Activated CD4-positive, alpha-beta T cell treated with anti-CD3 and anti-CD28 coated beads for 48 hours (primary cell): ENCODE measurements at regions not wholly inside any gene's neighbourhood (a gene's known extent, or its start where the extent isn't known, plus 50 kb on each side); places are given as distances from the start of the nearest gene placed in this dataset.

Experiments used
- DNase-seq: peaks from one replicate; pipeline ENCODE4 v3.0.0-alpha.2; 2020

DNA sequence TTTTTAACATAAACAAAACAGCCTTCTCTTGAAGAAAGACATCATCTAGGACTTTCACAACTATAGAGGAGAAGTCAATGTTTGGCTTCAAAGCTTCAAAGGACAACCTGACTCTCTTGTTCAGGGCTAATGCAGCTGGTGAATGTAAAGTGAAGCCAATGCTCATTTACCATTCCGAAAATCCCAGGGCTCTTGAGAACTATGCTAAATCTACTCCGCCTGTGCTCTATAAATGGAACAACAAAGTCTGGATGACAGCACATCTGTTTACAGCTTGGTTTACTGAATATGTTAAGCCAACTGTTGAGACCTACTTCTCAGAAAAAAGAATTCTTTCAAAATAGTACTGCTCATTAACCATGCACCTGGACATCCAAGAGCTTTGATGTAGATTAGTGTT lies 259.8 kb upstream of the NR5A2 start:
- DNase-seq: no peak

- DNase-seq: no peak
Observed at GRCh38 chr1:199774433-199775089, 252.9 kb upstream of the NR5A2 start.

- DNase-seq: no peak
Observed at GRCh38 chr1:199776768-199777497, 250.6 kb upstream of the NR5A2 start.

- no peak for DNase-seq
Observed at GRCh38 chr1:199778324-199778955, 249.1 kb upstream of the NR5A2 start.

DNA sequence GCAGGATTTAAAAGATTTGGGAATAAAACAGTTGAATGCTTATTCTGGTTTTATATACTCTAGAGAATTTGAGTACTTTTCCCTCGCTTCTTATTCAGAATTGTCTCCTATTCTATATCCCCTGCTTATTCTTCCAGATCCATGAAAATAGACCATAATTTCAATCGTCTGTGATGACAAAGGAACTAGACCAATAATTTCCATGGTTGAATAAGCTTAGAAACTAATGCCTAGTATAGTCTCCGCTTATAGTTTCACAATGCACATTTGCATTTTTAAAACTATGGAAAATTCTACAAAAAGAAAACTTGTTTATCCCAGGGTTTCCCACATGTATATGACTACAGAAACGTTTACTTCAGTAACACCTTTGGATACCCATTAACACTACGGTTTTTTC lies 247.4 kb upstream of the NR5A2 start:
- no peak for DNase-seq

GRCh38 chr1:199780948-199781670 lies 246.4 kb upstream of the NR5A2 start:
- DNase-seq: no peak

DNA sequence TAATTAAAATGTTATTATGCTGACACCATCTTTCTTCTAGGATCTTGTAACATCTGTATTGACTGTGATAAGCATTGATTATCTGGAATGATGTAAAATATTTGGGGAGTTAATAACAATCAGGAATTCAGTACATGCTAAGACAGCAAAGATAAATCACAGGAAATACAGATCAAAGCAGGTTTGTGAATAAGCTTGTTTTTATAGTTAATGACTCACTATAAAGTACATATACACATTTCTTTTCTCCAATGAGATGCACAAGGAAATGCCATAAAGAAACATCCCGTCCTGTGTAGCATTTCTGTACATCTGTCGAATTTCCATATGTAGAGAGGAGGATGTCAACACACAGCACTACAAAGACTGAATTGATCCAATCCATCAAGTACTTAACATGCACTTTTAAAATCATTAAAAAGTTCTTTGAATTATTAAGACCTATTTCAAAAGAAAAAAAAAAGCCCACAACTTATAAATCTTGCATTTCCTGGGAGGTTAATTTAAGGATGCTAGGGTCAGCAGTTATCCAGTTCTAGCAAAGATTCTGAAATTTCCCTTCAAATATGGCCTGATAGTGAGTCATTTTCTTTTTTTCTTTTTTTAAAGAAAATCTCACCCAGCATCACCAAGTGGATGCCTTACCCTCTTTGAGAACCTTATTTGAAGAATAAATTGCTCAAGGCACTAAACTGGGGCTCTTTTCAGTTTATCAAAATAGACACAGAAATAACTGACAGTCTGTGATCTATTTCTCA lies 243.2 kb upstream of the NR5A2 start:
- DNase-seq: no peak

DNA sequence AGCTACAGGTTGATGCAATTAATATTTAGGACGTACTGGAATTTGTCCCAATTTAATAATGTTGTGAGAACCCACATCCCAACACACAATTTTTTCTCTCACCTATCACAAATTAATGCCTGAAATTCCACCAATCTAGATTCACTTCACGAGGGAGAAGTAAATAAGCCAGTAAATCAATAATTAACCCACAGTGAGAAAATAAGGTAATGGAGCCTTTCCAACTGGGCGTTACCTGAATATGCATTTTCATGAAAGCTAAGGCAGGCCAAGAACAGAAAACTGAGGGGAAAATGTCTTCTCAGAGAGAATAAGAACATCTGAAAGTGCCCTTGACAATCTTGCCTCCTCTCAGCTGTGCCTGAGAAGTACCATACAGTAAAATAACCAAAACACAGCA lies 240.8 kb upstream of the NR5A2 start:
- no peak for DNase-seq

GRCh38 chr1:199789141-199789540 lies 238.4 kb upstream of the NR5A2 start:
- no peak for DNase-seq

- no peak for DNase-seq
Observed at GRCh38 chr1:199791495-199791894, 236.0 kb upstream of the NR5A2 start.

DNA sequence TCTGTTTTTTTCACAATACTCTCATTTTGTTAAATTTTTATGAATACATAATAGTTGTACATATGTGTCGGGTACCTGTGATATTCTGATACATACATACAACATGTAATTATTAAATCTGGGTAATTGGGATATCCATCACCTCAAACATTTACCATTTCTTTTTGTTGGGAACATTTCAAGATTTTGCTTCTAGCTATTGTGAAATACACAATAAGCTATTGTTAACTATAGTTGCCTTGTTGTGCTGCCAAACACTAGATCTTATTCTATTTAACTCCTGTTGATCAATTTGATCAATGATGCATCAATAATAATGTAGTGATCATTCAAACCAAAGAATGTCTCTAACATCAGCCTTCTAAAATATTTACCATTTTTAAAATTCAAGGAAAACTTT lies 234.6 kb upstream of the NR5A2 start:
- DNase-seq: no peak

DNA sequence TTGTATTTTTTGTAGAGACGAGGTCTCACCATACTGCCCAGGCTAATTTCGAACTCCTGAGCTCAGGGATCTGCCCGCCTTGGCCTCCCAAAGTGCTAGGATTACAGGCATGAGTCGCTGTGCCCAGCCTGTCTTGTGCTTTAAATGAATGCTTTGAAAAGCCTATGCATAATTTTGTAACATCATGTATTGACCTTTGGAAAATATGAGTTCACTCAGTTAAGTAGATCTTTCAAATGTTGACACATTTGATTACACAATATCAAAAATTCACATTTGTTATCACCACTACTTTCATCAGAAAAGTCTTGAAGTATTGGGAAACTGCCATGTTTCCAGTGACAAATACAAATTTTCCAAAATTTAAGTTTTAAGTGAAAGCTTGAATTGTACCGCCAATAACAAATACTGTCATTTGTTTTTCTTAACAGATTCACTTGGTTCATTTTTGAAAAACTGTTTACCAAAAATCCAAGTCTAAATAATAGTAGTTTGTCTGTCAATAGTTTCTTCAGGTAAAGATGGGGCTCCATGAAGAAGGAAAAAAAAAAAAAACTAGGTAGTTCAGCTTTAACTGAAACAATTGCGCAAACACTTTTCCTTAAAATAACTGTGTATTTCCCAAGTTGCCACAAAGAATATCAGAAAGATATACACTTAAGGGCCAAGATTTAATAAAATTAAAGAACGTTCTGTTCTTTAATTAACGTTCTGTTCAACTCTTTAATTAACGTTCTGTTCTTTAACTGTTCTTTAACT lies 233.2 kb upstream of the NR5A2 start:
- DNase-seq: no peak

DNA sequence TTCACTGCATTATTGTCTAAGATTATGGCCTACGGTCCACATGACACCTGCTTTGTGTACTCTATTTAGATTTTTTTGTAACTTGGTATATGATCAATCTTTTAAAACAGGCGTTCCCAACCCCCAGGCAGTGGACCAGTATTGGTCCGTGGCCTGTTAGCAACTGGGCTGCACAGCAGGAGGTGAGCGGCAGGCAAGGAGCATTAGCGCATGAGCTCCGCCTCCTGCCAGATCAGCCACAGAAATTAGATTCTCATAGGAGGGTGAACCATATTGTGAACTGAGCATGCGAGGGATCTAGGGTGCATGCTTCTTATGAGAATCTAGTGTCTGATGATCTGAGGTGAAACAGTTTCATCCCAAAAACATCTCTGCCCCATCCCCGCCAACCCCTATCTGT lies 228.4 kb upstream of the NR5A2 start:
- DNase-seq: no peak

GRCh38 chr1:199804526-199804925 lies 223.0 kb upstream of the NR5A2 start:
- DNase-seq: no peak

GRCh38 chr1:199808110-199808870 lies 219.2 kb upstream of the NR5A2 start:
- DNase-seq: no peak

DNA sequence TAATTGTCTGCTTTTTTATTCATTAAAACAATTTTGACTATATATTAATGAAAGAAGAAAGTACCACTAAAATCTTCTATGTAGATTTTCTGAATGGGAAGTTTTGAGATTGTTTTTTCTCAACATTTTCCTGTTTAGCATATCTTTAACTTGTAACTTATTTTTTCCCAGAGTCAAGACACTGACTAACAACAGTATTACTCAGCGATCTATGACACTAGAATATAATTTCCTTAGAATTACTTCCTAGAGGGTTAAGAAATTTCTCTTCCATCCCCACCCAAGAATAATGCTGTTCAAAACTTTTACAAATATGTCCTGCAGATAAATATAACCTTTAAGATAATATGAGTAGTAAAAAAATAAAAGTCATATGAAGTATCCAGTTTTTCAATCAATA lies 218.2 kb upstream of the NR5A2 start:
- no peak for DNase-seq

DNA sequence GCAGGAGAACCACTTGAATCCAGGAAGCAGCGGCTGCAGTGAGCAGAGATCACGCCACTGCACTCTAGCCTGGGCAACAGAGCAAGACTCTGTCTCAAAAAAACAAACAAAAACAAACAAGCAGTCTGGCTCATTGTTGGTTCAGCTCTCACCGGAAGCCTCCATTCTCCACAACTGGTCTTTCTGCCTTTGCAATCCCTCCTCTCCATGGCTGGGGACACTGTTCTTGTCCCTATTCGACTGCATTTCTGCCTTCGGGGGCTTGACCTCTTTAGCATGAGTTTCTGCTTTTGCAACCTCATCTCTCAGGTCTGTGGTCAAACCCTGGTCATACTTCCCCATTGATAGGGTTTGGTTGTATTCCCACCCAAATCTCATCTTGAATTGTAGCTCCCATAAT lies 216.3 kb upstream of the NR5A2 start:
- DNase-seq: no peak

GRCh38 chr1:199813198-199813597 lies 214.3 kb upstream of the NR5A2 start:
- no peak for DNase-seq

- no peak for DNase-seq
Observed at GRCh38 chr1:199815947-199816346, 211.6 kb upstream of the NR5A2 start.

DNA sequence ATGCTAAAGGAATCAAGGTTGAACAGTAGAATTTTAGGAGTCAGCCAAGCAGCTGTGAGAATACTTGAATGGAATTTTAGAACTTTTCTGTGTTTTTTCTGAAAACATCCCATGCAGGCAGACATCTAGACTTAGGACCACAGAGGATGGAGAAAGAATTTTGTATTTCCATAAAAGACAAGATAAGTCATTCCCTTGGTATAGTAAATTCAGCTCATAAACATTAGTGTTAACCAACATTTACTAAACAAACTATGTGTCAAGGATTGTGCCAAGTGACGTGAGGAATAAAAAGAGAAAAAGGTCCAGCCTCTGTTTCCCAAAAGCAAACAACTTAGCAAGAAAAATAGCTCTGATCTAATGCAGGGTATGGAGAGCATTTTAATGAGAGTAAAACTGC lies 210.2 kb upstream of the NR5A2 start:
- no peak for DNase-seq

DNA sequence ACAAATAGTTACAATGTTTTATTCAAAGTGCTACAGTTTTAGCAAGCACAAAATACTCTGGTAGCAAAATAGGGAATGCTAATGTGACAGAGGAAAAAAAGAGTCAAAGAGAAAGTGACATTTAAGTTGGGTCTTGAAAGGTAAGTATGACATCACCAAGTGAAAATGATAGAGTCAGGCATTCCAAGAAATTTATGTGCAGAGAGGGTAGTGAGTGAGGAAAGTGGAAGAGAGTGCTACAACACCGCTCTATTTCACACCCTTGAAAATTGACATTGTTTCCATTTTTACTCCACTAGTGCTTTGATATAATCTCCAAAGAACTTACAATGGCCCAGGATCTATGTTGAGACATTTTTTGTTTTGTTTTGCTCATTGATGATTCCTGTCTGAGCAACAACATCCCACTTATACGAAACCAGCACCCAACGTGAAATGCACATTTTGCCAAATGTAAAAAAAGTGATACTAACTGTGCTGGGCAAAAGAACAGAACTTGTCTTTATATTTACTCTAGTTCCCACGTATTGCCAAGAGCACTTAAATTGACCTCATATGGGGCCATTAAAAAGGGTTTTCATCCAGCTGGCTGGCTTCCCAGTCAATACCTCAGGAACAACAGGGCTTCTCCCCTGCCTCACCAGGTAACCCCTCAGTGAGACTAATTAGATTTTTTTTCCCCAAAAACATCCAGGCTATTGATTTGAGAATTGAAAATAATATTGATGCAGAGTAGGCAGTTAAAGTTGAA lies 206.3 kb upstream of the NR5A2 start:
- no peak for DNase-seq
